Gastroesophageal sphincter (tissue), 4 donors: ENCODE measurements at regions not wholly inside any gene's neighbourhood (a gene's known extent, or its start where the extent isn't known, plus 50 kb on each side); places are given as distances from the start of the nearest gene placed in this dataset.

Experiments used
- ATAC-seq: fragments of 150-250 bp; one replicate; pipeline ENCODE4 v1.9.1; 2016; ENCODE audit warnings: mild to moderate bottlenecking, moderate library complexity
- H3K27ac ChIP-seq, 4 donors: fragments of 200-600 bp; sonication (generic) in 3 of 4; 1 replicate in 3 of 4; 2 replicates in 1 of 4; pipeline ENCODE4 v1.5.1; 2016 to 2019
- H3K27me3 ChIP-seq: fragments of 200-600 bp; sonication (generic); one replicate; pipeline ENCODE4 v1.5.1; 2019
- H3K36me3 ChIP-seq, 2 donors: fragments of 200-600 bp; sonication (generic); one replicate each; pipeline ENCODE4 v1.5.1; 2019; ENCODE audit warnings: control low read depth in 1 of 2
- H3K4me1 ChIP-seq, 3 donors: fragments of 200-600 bp; sonication (generic); 1 replicate in 2 of 3; 2 replicates in 1 of 3; pipeline ENCODE4 v1.5.1; 2016 to 2019; ENCODE audit warnings: control low read depth in 2 of 3
- H3K4me3 ChIP-seq, 2 donors: fragments of 200-600 bp; sonication (generic); one replicate each; pipeline ENCODE4 v1.5.1; 2019; ENCODE audit warnings: mild to moderate bottlenecking in 1 of 2, moderate library complexity in 1 of 2
- H3K9me3 ChIP-seq, 3 donors: fragments of 200-600 bp; sonication (generic); one replicate each; pipeline ENCODE4 v1.5.1; 2017 to 2019; ENCODE audit warnings: control low read depth in 2 of 3
- CTCF ChIP-seq, 4 experiments: fragments of 200-600 bp in 2 of 4; fragments of 450-650 bp in 2 of 4; sonication (generic) in 1 of 4; IDR thresholded peaks; one replicate each; pipeline ENCODE4 v1.5.1; 2017 to 2019; ENCODE audit warnings: antibody characterized with exemption in 4 of 4, mild to moderate bottlenecking in 2 of 4, moderate library complexity in 2 of 4
- EP300 ChIP-seq: sonication (generic); formaldehyde crosslinking; IDR thresholded peaks from one replicate; pipeline ENCODE4 v1.6.1; 2017; ENCODE audit warnings: antibody characterized with exemption, mild to moderate bottlenecking
- POLR2A ChIP-seq, 2 donors: fragments of 450-650 bp; IDR thresholded peaks; one replicate each; pipeline ENCODE4 v1.6.1; 2017; ENCODE audit warnings: antibody characterized with exemption in 2 of 2, mild to moderate bottlenecking in 2 of 2, moderate library complexity in 1 of 2
- POLR2AphosphoS5 ChIP-seq: sonication (generic); formaldehyde crosslinking; IDR thresholded peaks from one replicate; pipeline ENCODE4 v1.6.1; 2017; ENCODE audit warnings: antibody characterized with exemption
- WGBS, 2 donors: methylation state at CpG; one replicate each; pipeline ENCODE4 v1.1.5; 2018; ENCODE audit warnings: low coverage in 1 of 2; 5-methylcytosine and 5-hydroxymethylcytosine counted together

GRCh38 chr14:87343652-87344051, 649.3 kb downstream of the GALC start:
- Histone ChIP-seq H3K9me3 (no peaks in the 10 kb centered on the region), H3K27ac (no peak overlapping the region), H3K36me3 (no peaks in the 10 kb centered on the region), H3K27me3 (no peaks in the 10 kb centered on the region), H3K4me1 (no peaks in the 10 kb centered on the region), H3K4me3 (no peak overlapping the region)
- TF ChIP-seq POLR2A (IDR thresholded peaks at IDR 0.05): no peak
- no peak for TF ChIP-seq POLR2AphosphoS5
- TF ChIP-seq EP300: no peak
- TF ChIP-seq CTCF (IDR thresholded peaks at IDR 0.05): no peak
- 47 to 79% methylated on average over 3 of the region's 3 CpGs for WGBS, 2 donors
- ATAC-seq: no peak

- H3K4me1 ChIP-seq: no peaks in the 10 kb centered on the region
- no peaks in the 10 kb centered on the region for H3K27me3 ChIP-seq
- no peaks in the 10 kb centered on the region for H3K36me3 ChIP-seq
- no peaks in the 10 kb centered on the region for H3K9me3 ChIP-seq
- ATAC-seq: no peak
- WGBS, 2 donors: 67 to 88% methylated on average over 1 to 2 of the region's 2 CpGs
- no peak overlapping the region for H3K4me3 ChIP-seq
- TF ChIP-seq CTCF (IDR thresholded peaks at IDR 0.05) (no peak), POLR2A (IDR thresholded peaks at IDR 0.05) (no peak), EP300 (no peak), POLR2AphosphoS5 (no peak)
- no peak overlapping the region for H3K27ac ChIP-seq
Measured at GRCh38 chr14:87334997-87335685, 657.8 kb downstream of the GALC start.

GRCh38 chr14:87331991-87332390, 661.0 kb downstream of the GALC start:
- Histone ChIP-seq H3K9me3 (no peaks in the 10 kb centered on the region), H3K36me3 (no peaks in the 10 kb centered on the region), H3K27me3 (no peaks in the 10 kb centered on the region), H3K4me1 (no peaks in the 10 kb centered on the region), H3K27ac (no peak overlapping the region), H3K4me3 (no peak overlapping the region)
- ATAC-seq: no peak
- 13 to 24% methylated on average over 2 of the region's 2 CpGs for WGBS, 2 donors
- no peak for TF ChIP-seq POLR2A (IDR thresholded peaks at IDR 0.05)
- TF ChIP-seq EP300: no peak
- TF ChIP-seq CTCF (IDR thresholded peaks at IDR 0.05): no peak
- TF ChIP-seq POLR2AphosphoS5: no peak

- no peak for TF ChIP-seq EP300
- no peak for TF ChIP-seq POLR2AphosphoS5
- TF ChIP-seq POLR2A (IDR thresholded peaks at IDR 0.05): no peak
- TF ChIP-seq CTCF (IDR thresholded peaks at IDR 0.05): no peak
- H3K36me3 ChIP-seq: no peaks in the 10 kb centered on the region
- no peaks in the 10 kb centered on the region for H3K4me1 ChIP-seq
- H3K9me3 ChIP-seq: no peaks in the 10 kb centered on the region
- no peak overlapping the region for H3K27ac ChIP-seq
- 78 to 85% methylated on average over 2 of the region's 2 CpGs for WGBS, 2 donors
- H3K27me3 ChIP-seq: no peaks in the 10 kb centered on the region
- no peak overlapping the region for H3K4me3 ChIP-seq
- ATAC-seq: no peak
Measured at GRCh38 chr14:87325741-87326140, 667.2 kb downstream of the GALC start.

GRCh38 chr14:87323191-87323590, 669.8 kb downstream of the GALC start:
- H3K4me3 ChIP-seq: no peak overlapping the region
- WGBS, 2 donors: 81 to 97% methylated on average over 2 of the region's 2 CpGs
- TF ChIP-seq POLR2A (IDR thresholded peaks at IDR 0.05) (no peak), POLR2AphosphoS5 (no peak), CTCF (IDR thresholded peaks at IDR 0.05) (no peak), EP300 (no peak)
- no peak overlapping the region for H3K27ac ChIP-seq
- H3K36me3 ChIP-seq: no peaks in the 10 kb centered on the region
- H3K9me3 ChIP-seq: no peaks in the 10 kb centered on the region
- H3K4me1 ChIP-seq: no peaks in the 10 kb centered on the region
- no peaks in the 10 kb centered on the region for H3K27me3 ChIP-seq
- ATAC-seq: no peak
